ENCODE measurements at regions not wholly inside any gene's neighbourhood (a gene's known extent, or its start where the extent isn't known, plus 50 kb on each side); places are given as distances from the start of the nearest gene placed in this dataset.

GRCh38 chr5:116806836-116807235 lies 232.2 kb upstream of the SEMA6A start:
- Histone ChIP-seq H3K27me3 (ENCODE audit: control insufficient read depth, insufficient read depth, low read length) (no peaks in the 10 kb centered on the region), H3K36me3 (ENCODE audit: control insufficient read depth, insufficient read depth, low read length) (no peaks in the 10 kb centered on the region), H3K4me3 (ENCODE audit: low read depth, low read length) (no peak overlapping the region)
- no peak for TF ChIP-seq CTCF (IDR thresholded peaks at IDR 0.05; ENCODE audit: insufficient read depth, low read length, poor library complexity, severe bottlenecking)
- DNase-seq (ENCODE audit: low read depth): no peak

DNA sequence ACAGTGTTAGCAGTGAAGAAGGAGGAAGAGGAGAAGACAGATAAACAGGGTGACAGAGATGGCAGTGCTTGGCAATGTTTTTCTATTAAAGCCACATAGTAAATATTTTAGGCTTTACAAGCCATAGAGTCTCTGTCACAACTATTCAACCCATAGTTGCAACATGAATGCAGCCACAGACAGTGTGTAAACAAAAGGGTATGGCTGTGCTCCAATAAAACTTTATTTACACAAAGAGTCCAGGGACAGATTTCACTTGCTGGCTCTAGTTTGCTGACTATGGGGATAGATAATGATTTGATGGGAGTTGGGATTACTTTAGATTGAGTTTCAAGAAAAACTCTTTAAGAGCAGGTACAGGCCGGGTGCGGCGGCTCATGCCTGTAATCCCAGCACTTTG lies 224.8 kb upstream of the SEMA6A start:
- TF ChIP-seq CTCF (IDR thresholded peaks at IDR 0.05; ENCODE audit: insufficient read depth, low read length, poor library complexity, severe bottlenecking): no peak
- Histone ChIP-seq H3K27me3 (ENCODE audit: control insufficient read depth, insufficient read depth, low read length) (no peaks in the 10 kb centered on the region), H3K4me3 (ENCODE audit: low read depth, low read length) (no peak overlapping the region), H3K36me3 (ENCODE audit: control insufficient read depth, insufficient read depth, low read length) (no peaks in the 10 kb centered on the region)
- no peak for DNase-seq (ENCODE audit: low read depth)

GRCh38 chr5:116795189-116795588 lies 220.6 kb upstream of the SEMA6A start:
- Histone ChIP-seq H3K4me3 (ENCODE audit: low read depth, low read length) (no peak overlapping the region), H3K36me3 (ENCODE audit: control insufficient read depth, insufficient read depth, low read length) (no peaks in the 10 kb centered on the region), H3K27me3 (ENCODE audit: control insufficient read depth, insufficient read depth, low read length) (no peaks in the 10 kb centered on the region)
- DNase-seq (ENCODE audit: low read depth): no peak
- TF ChIP-seq CTCF (IDR thresholded peaks at IDR 0.05; ENCODE audit: insufficient read depth, low read length, poor library complexity, severe bottlenecking): no peak

- DNase-seq (ENCODE audit: low read depth): no peak
- Histone ChIP-seq H3K27me3 (ENCODE audit: control insufficient read depth, insufficient read depth, low read length) (no peaks in the 10 kb centered on the region), H3K36me3 (ENCODE audit: control insufficient read depth, insufficient read depth, low read length) (no peaks in the 10 kb centered on the region), H3K4me3 (ENCODE audit: low read depth, low read length) (no peak overlapping the region)
- no peak for TF ChIP-seq CTCF (IDR thresholded peaks at IDR 0.05; ENCODE audit: insufficient read depth, low read length, poor library complexity, severe bottlenecking)
These were observed 214.9 kb upstream of the SEMA6A start for GRCh38 chr5:116789522-116789921.

- Histone ChIP-seq H3K27me3 (ENCODE audit: control insufficient read depth, insufficient read depth, low read length) (no peaks in the 10 kb centered on the region), H3K36me3 (ENCODE audit: control insufficient read depth, insufficient read depth, low read length) (no peaks in the 10 kb centered on the region), H3K4me3 (ENCODE audit: low read depth, low read length) (no peak overlapping the region)
- no peak for TF ChIP-seq CTCF (IDR thresholded peaks at IDR 0.05; ENCODE audit: insufficient read depth, low read length, poor library complexity, severe bottlenecking)
- DNase-seq (ENCODE audit: low read depth): no peak
These were observed 214.3 kb upstream of the SEMA6A start for GRCh38 chr5:116788851-116789403.

GRCh38 chr5:116787570-116787969 lies 212.9 kb upstream of the SEMA6A start:
- Histone ChIP-seq H3K36me3 (ENCODE audit: control insufficient read depth, insufficient read depth, low read length) (no peaks in the 10 kb centered on the region), H3K27me3 (ENCODE audit: control insufficient read depth, insufficient read depth, low read length) (no peaks in the 10 kb centered on the region), H3K4me3 (ENCODE audit: low read depth, low read length) (no peak overlapping the region)
- DNase-seq (ENCODE audit: low read depth): no peak
- no peak for TF ChIP-seq CTCF (IDR thresholded peaks at IDR 0.05; ENCODE audit: insufficient read depth, low read length, poor library complexity, severe bottlenecking)

All from kidney epithelial cell (primary cell).